ENCODE measurements at regions not wholly inside any gene's neighbourhood (a gene's known extent, or its start where the extent isn't known, plus 50 kb on each side); places are given as distances from the start of the nearest gene placed in this dataset.

- TF ChIP-seq POLR2A (IDR thresholded peaks at IDR 0.05) = no peak
- no peak for TF ChIP-seq CTCF (IDR thresholded peaks at IDR 0.05)
Measured at GRCh38 chr3:30184091-30184810, 422.1 kb upstream of the TGFBR2 start.

All from Peyer's patch (tissue), 4 donors.